DND-41 (cell line): ENCODE measurements at regions not wholly inside any gene's neighbourhood (a gene's known extent, or its start where the extent isn't known, plus 50 kb on each side); places are given as distances from the start of the nearest gene placed in this dataset.

ENCODE experiments used
- CTCF ChIP-seq: IDR thresholded peaks from 2 replicates; pipeline ENCODE4 v1.5.1; 2012; ENCODE audit warnings: borderline replicate concordance, low read length, moderate library complexity, mild to moderate bottlenecking; ENCODE audit not compliant: poor library complexity, severe bottlenecking; ENCODE audit errors: extremely low read depth
- EZH2 ChIP-seq: IDR thresholded peaks from 3 replicates; pipeline ENCODE4 v1.6.1; 2012; ENCODE audit warnings: borderline replicate concordance, low read depth, mild to moderate bottlenecking, moderate library complexity, low read length, inconsistent platforms; ENCODE audit not compliant: severe bottlenecking

- TF ChIP-seq CTCF, result no peak
- no peak for TF ChIP-seq EZH2
These were observed 219.3 kb upstream of the COL8A1 start for GRCh38 chr3:99419116-99419515.
